GM23338 (cell line): ENCODE measurements at regions not wholly inside any gene's neighbourhood (a gene's known extent, or its start where the extent isn't known, plus 50 kb on each side); places are given as distances from the start of the nearest gene placed in this dataset.

Source experiments
- CTCF ChIP-seq, 2 experiments: fragments of 200-600 bp in 1 of 2; sonication (generic) in 1 of 2; conservative IDR thresholded peaks; 2 replicates each; pipeline versions ENCODE4 v1.5.1 to v1.6.1; 2016 to 2017; ENCODE audit warnings: antibody characterized with exemption in 2 of 2, low read depth in 2 of 2, mild to moderate bottlenecking in 2 of 2, moderate library complexity in 1 of 2
- EZH2 ChIP-seq: fragments of 200-600 bp; sonication (generic); IDR thresholded peaks from one replicate; pipeline ENCODE4 v1.8.0; 2017; ENCODE audit warnings: antibody characterized with exemption, mild to moderate bottlenecking, low read depth; ENCODE audit not compliant: unreplicated experiment
- EZH2phosphoT487 ChIP-seq: fragments of 200-600 bp; sonication (generic); IDR thresholded peaks from one replicate; pipeline ENCODE4 v1.8.1; 2018; ENCODE audit warnings: antibody characterized with exemption; ENCODE audit not compliant: unreplicated experiment
- NANOG ChIP-seq: IDR thresholded peaks from 2 replicates; pipeline ENCODE4 v1.6.1; 2016; ENCODE audit warnings: antibody characterized with exemption, borderline replicate concordance
- POLR2AphosphoS5 ChIP-seq: IDR thresholded peaks from 2 replicates; pipeline ENCODE4 v1.6.1; 2016; ENCODE audit warnings: antibody characterized with exemption, low read depth
- REST ChIP-seq: IDR thresholded peaks from one replicate; pipeline ENCODE4 v1.6.1; 2018; ENCODE audit warnings: antibody characterized with exemption; ENCODE audit not compliant: unreplicated experiment

GRCh38 chr2:7844414-7844965 lies 837.4 kb upstream of the ID2 start:
- no peak for TF ChIP-seq CTCF (conservative IDR thresholded peaks at IDR 0.05; ENCODE audit: low read depth in 2 of 2)
- no peak for TF ChIP-seq EZH2phosphoT487
- no peak for TF ChIP-seq EZH2
- TF ChIP-seq REST: no peak
- no peak for TF ChIP-seq NANOG
- TF ChIP-seq POLR2AphosphoS5: no peak
